ENCODE measurements at regions not wholly inside any gene's neighbourhood (a gene's known extent, or its start where the extent isn't known, plus 50 kb on each side); places are given as distances from the start of the nearest gene placed in this dataset.
"Not testable (repeated sequence)": the region's sequence is repeated elsewhere in the genome, so short reads cannot be mapped to it uniquely, and the experiment has no call there.

GRCh38 chr20:53859684-53860083, 210.7 kb downstream of the BCAS1 start:
- ATAC-seq = peak; percentile 39 to 49
- Histone ChIP-seq H3K4me3 (no peak overlapping the region), H3K27ac (no peak overlapping the region), H3K27me3 (no peaks in the 10 kb centered on the region), H3K36me3 (no peaks in the 10 kb centered on the region), H3K9me3 (no peaks in the 10 kb centered on the region), H3K4me1 (no peaks in the 10 kb centered on the region)
- TF ChIP-seq, protein P1, sequence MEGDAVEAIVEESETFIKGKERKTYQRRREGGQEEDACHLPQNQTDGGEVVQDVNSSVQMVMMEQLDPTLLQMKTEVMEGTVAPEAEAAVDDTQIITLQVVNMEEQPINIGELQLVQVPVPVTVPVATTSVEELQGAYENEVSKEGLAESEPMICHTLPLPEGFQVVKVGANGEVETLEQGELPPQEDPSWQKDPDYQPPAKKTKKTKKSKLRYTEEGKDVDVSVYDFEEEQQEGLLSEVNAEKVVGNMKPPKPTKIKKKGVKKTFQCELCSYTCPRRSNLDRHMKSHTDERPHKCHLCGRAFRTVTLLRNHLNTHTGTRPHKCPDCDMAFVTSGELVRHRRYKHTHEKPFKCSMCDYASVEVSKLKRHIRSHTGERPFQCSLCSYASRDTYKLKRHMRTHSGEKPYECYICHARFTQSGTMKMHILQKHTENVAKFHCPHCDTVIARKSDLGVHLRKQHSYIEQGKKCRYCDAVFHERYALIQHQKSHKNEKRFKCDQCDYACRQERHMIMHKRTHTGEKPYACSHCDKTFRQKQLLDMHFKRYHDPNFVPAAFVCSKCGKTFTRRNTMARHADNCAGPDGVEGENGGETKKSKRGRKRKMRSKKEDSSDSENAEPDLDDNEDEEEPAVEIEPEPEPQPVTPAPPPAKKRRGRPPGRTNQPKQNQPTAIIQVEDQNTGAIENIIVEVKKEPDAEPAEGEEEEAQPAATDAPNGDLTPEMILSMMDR (IDR thresholded peaks at IDR 0.05 in 4 of 5, conservative IDR thresholded peaks at IDR 0.05 in 1 of 5) = no peak
- no peak for TF ChIP-seq POLR2A (IDR thresholded peaks at IDR 0.05)
- in situ Hi-C loops (cut with MboI; ENCODE audit: low sequenced_read_pairs in 4 of 4) (no loop called here), intact Hi-C loops (cut with DNase I; ENCODE audit: low total_unique reads) (no loop called here)
- DNase-seq = peak; percentile 24 to 41

DNA sequence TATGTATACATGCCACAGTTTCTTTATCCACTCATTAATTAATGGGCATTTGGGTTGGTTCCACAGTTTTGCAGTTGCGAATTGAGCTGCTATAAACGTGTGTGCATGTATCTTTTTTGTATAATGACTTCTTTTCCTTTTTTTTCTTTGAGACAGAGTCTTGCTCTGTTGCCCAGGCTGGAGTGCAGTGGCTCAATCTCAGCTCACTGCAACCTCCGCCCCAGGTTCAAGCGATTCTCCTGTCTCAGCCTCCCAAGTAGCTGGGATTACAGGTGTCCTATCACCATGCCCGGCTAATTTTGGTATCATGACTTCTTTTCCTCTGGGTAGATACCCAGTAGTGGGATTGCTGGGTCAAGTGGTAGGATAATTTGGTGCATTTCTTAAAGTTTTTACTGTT, 211.4 kb downstream of the BCAS1 start:
- H3K36me3 ChIP-seq; ATAC-seq; DNase-seq; H3K9me3 ChIP-seq; intact Hi-C loops (cut with DNase I; ENCODE audit: low total_unique reads); H3K27ac ChIP-seq; H3K4me1 ChIP-seq; H3K4me3 ChIP-seq; H3K27me3 ChIP-seq; in situ Hi-C loops (cut with MboI; ENCODE audit: low sequenced_read_pairs in 4 of 4): not testable (repeated sequence)

- H3K4me1 ChIP-seq; in situ Hi-C loops (cut with MboI; ENCODE audit: low sequenced_read_pairs in 4 of 4); intact Hi-C loops (cut with DNase I; ENCODE audit: low total_unique reads); H3K27me3 ChIP-seq; H3K9me3 ChIP-seq; H3K4me3 ChIP-seq; ATAC-seq; H3K36me3 ChIP-seq; DNase-seq; H3K27ac ChIP-seq: not testable (repeated sequence)
Measured at GRCh38 chr20:53858516-53858915, 211.9 kb downstream of the BCAS1 start.

DNA sequence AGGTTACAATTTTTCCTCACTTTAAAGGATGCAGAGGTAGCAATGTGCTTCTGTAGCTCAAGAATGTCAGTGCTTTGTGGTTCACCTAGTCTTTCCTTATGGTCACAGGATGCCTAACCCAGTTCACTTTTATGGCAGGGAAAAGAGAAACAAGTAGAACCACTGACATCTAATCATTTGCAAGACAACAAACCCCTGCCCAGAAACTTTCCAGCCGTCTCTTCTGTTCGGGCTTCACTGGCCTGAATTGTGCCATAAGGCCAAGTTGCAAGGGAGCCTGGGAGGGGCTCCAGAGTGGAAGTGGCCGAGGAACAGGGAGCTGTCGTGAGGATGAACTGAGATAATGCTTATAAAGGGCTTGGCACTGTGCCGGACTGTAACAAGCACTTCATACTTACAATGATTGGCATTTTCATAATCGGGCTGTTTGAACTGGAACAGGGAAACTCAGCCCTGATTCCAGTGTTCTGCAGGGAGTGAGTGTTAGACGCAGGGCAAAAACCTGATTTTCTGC, 212.6 kb downstream of the BCAS1 start:
- Histone ChIP-seq H3K36me3 (no peaks in the 10 kb centered on the region), H3K4me1 (no peaks in the 10 kb centered on the region), H3K27me3 (no peaks in the 10 kb centered on the region), H3K27ac (no peak overlapping the region), H3K4me3 (no peak overlapping the region), H3K9me3 (no peaks in the 10 kb centered on the region)
- intact Hi-C loops (cut with DNase I; ENCODE audit: low total_unique reads) (no loop called here), in situ Hi-C loops (cut with MboI; ENCODE audit: low sequenced_read_pairs in 4 of 4) (no loop called here)
- ATAC-seq = no peak
- DNase-seq = no peak
- TF ChIP-seq, protein P1 (IDR thresholded peaks at IDR 0.05 in 4 of 5, conservative IDR thresholded peaks at IDR 0.05 in 1 of 5) = no peak
- TF ChIP-seq POLR2A (IDR thresholded peaks at IDR 0.05) = no peak

DNA sequence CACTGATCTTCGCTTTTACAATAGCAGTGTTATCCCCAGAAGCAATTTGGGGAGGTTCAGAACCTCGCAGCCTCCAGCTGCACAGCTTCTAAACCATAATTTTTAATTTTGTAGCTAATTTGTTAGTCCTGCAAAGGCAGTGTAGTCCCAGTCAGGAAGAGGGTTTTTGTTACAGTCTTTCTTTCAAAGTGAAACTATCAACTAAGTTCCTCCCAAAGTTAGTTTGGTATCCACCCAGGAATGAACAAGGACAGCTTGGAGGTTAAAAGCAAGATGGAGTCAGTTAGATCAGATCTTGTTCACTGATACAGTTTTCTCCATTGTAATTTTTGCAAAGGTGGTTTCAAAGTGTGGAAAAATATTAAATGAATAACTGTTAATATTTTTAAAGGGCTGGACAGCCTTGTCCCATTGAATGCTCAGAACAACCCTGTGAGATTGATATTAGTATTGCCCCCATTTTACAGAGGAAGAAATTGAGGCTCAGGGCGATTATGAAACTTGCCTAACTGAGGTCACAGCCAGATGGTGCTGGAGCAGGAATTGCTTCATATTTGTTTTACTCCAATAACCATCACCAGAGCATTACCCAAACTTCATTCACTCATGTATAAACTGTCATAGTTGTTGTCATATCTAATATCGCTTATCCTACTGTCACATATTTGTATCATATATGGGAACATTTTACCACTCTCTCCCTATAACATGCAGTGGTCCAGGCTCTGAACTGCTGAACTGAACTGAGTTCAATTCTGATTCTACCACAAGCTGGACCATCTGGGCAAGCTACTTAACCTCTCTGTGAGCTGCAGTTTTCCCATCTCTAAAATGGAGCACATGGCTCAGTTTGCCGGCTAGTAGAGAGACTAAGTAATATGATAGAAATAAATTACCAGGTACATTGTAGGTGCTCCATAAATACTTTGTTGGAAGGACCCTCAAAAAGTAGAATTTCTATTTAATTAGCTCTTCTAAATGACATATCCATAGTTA, 213.8 kb downstream of the BCAS1 start:
- ATAC-seq (no peak), DNase-seq (no peak)
- TF ChIP-seq, protein P1 (IDR thresholded peaks at IDR 0.05 in 4 of 5, conservative IDR thresholded peaks at IDR 0.05 in 1 of 5) = no peak
- no peak for TF ChIP-seq POLR2A (IDR thresholded peaks at IDR 0.05)
- no peak overlapping the region for H3K4me3 ChIP-seq
- no peaks in the 10 kb centered on the region for H3K27me3 ChIP-seq
- H3K9me3 ChIP-seq = no peaks in the 10 kb centered on the region
- H3K36me3 ChIP-seq = no peaks in the 10 kb centered on the region
- no peak overlapping the region for H3K27ac ChIP-seq
- H3K4me1 ChIP-seq = no peaks in the 10 kb centered on the region
- intact Hi-C loops (cut with DNase I; ENCODE audit: low total_unique reads) = no loop called here
- in situ Hi-C loops (cut with MboI; ENCODE audit: low sequenced_read_pairs in 4 of 4) = no loop called here

Data from gastrocnemius medialis (tissue), 4 donors.